ENCODE measurements at regions not wholly inside any gene's neighbourhood (a gene's known extent, or its start where the extent isn't known, plus 50 kb on each side); places are given as distances from the start of the nearest gene placed in this dataset.

- intact Hi-C loops (cut with DNase I; ENCODE audit: low total_unique reads) (no loop called here), in situ Hi-C loops (cut with MboI; ENCODE audit: low sequenced_read_pairs in 4 of 4) (no loop called here)
- Histone ChIP-seq H3K4me3 (no peak overlapping the region), H3K9me3 (no peaks in the 10 kb centered on the region), H3K27ac (no peak overlapping the region), H3K27me3 (peaks cover 0 to 3% (median 0%) of the 10 kb centered on the region in 3 donors), H3K36me3 (no peaks in the 10 kb centered on the region), H3K4me1 (no peaks in the 10 kb centered on the region)
- no peak for ATAC-seq
- no peak for TF ChIP-seq POLR2A (IDR thresholded peaks at IDR 0.05)
- TF ChIP-seq, protein P1, sequence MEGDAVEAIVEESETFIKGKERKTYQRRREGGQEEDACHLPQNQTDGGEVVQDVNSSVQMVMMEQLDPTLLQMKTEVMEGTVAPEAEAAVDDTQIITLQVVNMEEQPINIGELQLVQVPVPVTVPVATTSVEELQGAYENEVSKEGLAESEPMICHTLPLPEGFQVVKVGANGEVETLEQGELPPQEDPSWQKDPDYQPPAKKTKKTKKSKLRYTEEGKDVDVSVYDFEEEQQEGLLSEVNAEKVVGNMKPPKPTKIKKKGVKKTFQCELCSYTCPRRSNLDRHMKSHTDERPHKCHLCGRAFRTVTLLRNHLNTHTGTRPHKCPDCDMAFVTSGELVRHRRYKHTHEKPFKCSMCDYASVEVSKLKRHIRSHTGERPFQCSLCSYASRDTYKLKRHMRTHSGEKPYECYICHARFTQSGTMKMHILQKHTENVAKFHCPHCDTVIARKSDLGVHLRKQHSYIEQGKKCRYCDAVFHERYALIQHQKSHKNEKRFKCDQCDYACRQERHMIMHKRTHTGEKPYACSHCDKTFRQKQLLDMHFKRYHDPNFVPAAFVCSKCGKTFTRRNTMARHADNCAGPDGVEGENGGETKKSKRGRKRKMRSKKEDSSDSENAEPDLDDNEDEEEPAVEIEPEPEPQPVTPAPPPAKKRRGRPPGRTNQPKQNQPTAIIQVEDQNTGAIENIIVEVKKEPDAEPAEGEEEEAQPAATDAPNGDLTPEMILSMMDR (IDR thresholded peaks at IDR 0.05 in 4 of 5, conservative IDR thresholded peaks at IDR 0.05 in 1 of 5) = no peak
- no peak for DNase-seq
These were observed 80.7 kb upstream of the EEF1E1 start for GRCh38 chr6:8182902-8183665.

DNA sequence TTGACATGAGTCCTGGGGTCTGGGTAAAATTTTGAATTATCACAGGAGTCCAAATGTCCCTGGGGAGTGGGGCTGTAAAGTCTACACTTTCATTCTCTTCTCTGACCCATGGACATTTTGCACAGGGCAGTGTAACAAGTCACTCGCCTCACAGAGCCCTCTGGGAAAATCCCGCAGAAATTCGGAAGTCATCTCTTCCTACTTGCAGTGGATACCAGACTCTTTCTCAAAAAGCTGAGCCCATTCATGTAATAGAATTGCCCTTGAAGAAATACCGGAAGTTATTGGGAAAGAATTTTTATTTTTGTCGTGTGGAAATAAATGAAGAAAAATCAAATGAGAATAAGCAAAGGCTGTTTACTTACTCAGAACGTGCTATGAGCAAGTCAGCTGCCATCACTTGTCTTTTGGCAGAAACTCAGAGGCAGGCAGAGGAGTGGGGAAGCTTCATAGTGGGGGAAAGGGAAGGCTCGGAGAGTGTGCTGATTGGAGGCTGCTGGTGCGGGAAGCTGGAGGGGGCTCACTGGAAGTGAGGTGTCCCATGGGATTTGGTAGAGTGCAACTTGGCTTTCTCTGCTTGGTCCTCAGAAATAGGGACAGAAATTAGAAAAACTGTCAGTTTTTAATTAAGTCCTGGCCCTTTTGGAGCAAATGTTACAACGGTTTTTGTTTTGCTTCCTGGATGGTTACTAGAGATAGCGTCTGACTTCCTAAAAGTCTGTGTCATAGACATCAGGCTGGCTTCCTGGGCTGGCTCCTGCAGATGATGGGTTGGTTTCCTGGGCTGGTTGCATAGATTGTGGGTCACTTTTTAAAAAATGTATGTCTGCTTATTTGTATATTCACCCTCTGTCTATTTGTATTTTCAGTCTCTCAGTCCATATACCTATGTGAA, 79.8 kb upstream of the EEF1E1 start:
- in situ Hi-C loops (cut with MboI; ENCODE audit: low sequenced_read_pairs in 4 of 4) = no loop called here
- Histone ChIP-seq H3K36me3 (no peaks in the 10 kb centered on the region), H3K27me3 (peaks cover 0 to 3% (median 0%) of the 10 kb centered on the region in 3 donors), H3K9me3 (no peaks in the 10 kb centered on the region), H3K4me1 (no peaks in the 10 kb centered on the region), H3K27ac (no peak overlapping the region), H3K4me3 (no peak overlapping the region)
- TF ChIP-seq, protein P1 (IDR thresholded peaks at IDR 0.05 in 4 of 5, conservative IDR thresholded peaks at IDR 0.05 in 1 of 5) = no peak
- TF ChIP-seq POLR2A (IDR thresholded peaks at IDR 0.05) = no peak
- intact Hi-C loops (cut with DNase I; ENCODE audit: low total_unique reads) = no loop called here
- ATAC-seq (no peak), DNase-seq (no peak)

GRCh38 chr6:8181160-8181881, 79.0 kb upstream of the EEF1E1 start:
- H3K4me1 ChIP-seq = no peaks in the 10 kb centered on the region
- no peak overlapping the region for H3K4me3 ChIP-seq
- ATAC-seq (no peak), DNase-seq (no peak)
- H3K36me3 ChIP-seq = no peaks in the 10 kb centered on the region
- TF ChIP-seq POLR2A (IDR thresholded peaks at IDR 0.05) = no peak
- TF ChIP-seq, protein P1 (IDR thresholded peaks at IDR 0.05 in 4 of 5, conservative IDR thresholded peaks at IDR 0.05 in 1 of 5) = no peak
- in situ Hi-C loops (cut with MboI; ENCODE audit: low sequenced_read_pairs in 4 of 4) = no loop called here
- peaks cover 0 to 3% (median 0%) of the 10 kb centered on the region in 3 donors for H3K27me3 ChIP-seq
- intact Hi-C loops (cut with DNase I; ENCODE audit: low total_unique reads) = no loop called here
- no peak overlapping the region for H3K27ac ChIP-seq
- H3K9me3 ChIP-seq = no peaks in the 10 kb centered on the region

GRCh38 chr6:8180327-8181159, 78.2 kb upstream of the EEF1E1 start:
- in situ Hi-C loops (cut with MboI; ENCODE audit: low sequenced_read_pairs in 4 of 4) (no loop called here), intact Hi-C loops (cut with DNase I; ENCODE audit: low total_unique reads) (no loop called here)
- no peaks in the 10 kb centered on the region for H3K9me3 ChIP-seq
- H3K4me3 ChIP-seq = no peak overlapping the region
- no peak overlapping the region for H3K27ac ChIP-seq
- TF ChIP-seq, protein P1 (IDR thresholded peaks at IDR 0.05 in 4 of 5, conservative IDR thresholded peaks at IDR 0.05 in 1 of 5) = no peak
- TF ChIP-seq POLR2A (IDR thresholded peaks at IDR 0.05) = no peak
- peaks cover 0 to 3% (median 0%) of the 10 kb centered on the region in 3 donors for H3K27me3 ChIP-seq
- ATAC-seq (no peak), DNase-seq (no peak)
- no peaks in the 10 kb centered on the region for H3K4me1 ChIP-seq
- no peaks in the 10 kb centered on the region for H3K36me3 ChIP-seq
